Endodermal cell (in vitro differentiated cells): ENCODE measurements at regions not wholly inside any gene's neighbourhood (a gene's known extent, or its start where the extent isn't known, plus 50 kb on each side); places are given as distances from the start of the nearest gene placed in this dataset.
"Not testable (repeated sequence)": the region's sequence is repeated elsewhere in the genome, so short reads cannot be mapped to it uniquely, and the experiment has no call there.

ENCODE experiments used
- DNase-seq: peaks from one replicate; pipeline ENCODE4 v3.0.0-alpha.2; 2017
- H3K27ac ChIP-seq: 2 replicates; pipeline ENCODE4 v1.5.1; 2013; ENCODE audit warnings: mild to moderate bottlenecking, low read depth, low read length, moderate library complexity
- H3K27me3 ChIP-seq: 2 replicates; pipeline ENCODE4 v1.6.1; 2013; ENCODE audit warnings: mild to moderate bottlenecking, low read length, moderate library complexity; ENCODE audit not compliant: insufficient read depth, control insufficient read depth, poor library complexity, severe bottlenecking
- H3K36me3 ChIP-seq: 2 replicates; pipeline ENCODE4 v1.7.0; 2013; ENCODE audit warnings: mild to moderate bottlenecking, low read length, moderate library complexity; ENCODE audit not compliant: control insufficient read depth, insufficient read depth
- H3K4me1 ChIP-seq: one replicate; pipeline ENCODE4 v1.7.0; 2013; ENCODE audit warnings: low read length; ENCODE audit not compliant: control insufficient read depth, insufficient read depth
- H3K4me3 ChIP-seq: 2 replicates; pipeline ENCODE4 v1.5.1; 2013; ENCODE audit warnings: mild to moderate bottlenecking, low read length, moderate library complexity
- H3K9ac ChIP-seq: 2 replicates; pipeline ENCODE4 v1.6.1; 2013; ENCODE audit warnings: mild to moderate bottlenecking, low read length, moderate library complexity; ENCODE audit not compliant: poor library complexity, severe bottlenecking; ENCODE audit errors: extremely low read depth
- H3K9me3 ChIP-seq: 2 replicates; pipeline ENCODE4 v1.6.1; 2013; ENCODE audit warnings: mild to moderate bottlenecking, low read length, moderate library complexity; ENCODE audit not compliant: control insufficient read depth
- H3K27ac Mint-ChIP-seq: 2 replicates; pipeline ENCODE4 v1.8.0; 2020; ENCODE audit warnings: mixed read lengths
- H3K27me3 Mint-ChIP-seq: 2 replicates; pipeline ENCODE4 v1.8.0; 2021; ENCODE audit warnings: mild to moderate bottlenecking, mixed read lengths; ENCODE audit not compliant: insufficient read depth
- H3K36me3 Mint-ChIP-seq: 2 replicates; pipeline ENCODE4 v1.8.0; 2020; ENCODE audit warnings: low read depth, mixed read lengths
- H3K4me1 Mint-ChIP-seq: 2 replicates; pipeline ENCODE4 v1.8.0; 2020; ENCODE audit warnings: mixed read lengths
- H3K4me3 Mint-ChIP-seq: 2 replicates; pipeline ENCODE4 v1.8.0; 2020; ENCODE audit warnings: mild to moderate bottlenecking, moderate library complexity, mixed read lengths
- H3K9me3 Mint-ChIP-seq: 2 replicates; pipeline ENCODE4 v1.8.0; 2020; ENCODE audit warnings: mild to moderate bottlenecking, mixed read lengths
- CTCF ChIP-seq: fragments of 200-600 bp; sonication (generic); conservative IDR thresholded peaks from 2 replicates; pipeline ENCODE4 v1.5.0; 2021; ENCODE audit warnings: antibody characterized with exemption, mild to moderate bottlenecking
- WGBS, 2 experiments: methylation state at CpG; one replicate each; pipeline versions ENCODE4 v1.1.5 to v1.1.7; 2013; ENCODE audit warnings: missing lambda C conversion rate in 2 of 2, mixed read lengths in 1 of 2; ENCODE audit not compliant: insufficient coverage in 1 of 2, insufficient read length in 1 of 2; 5-methylcytosine and 5-hydroxymethylcytosine counted together

GRCh38 chr4:134490863-134491262, 289.3 kb upstream of the PABPC4L start:
- TF ChIP-seq CTCF = no peak
- no peak overlapping the region for H3K4me3 Mint-ChIP-seq

DNA sequence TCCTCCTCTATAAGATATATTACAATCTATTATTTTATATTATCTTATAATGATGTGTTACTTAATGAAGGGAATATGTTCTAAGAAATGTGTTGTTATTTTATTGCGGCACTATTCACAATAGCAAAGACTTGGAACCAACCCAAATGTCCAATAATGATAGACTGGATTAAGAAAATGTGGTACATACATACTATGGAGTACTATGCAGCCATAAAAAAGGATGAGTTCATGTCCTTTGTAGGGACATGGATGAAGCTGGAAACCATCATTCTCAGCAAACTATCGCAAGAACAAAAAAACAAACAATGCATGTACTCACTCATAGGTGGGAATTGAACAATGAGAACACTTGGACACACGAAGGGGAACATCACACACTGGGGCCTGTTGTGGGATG, 281.9 kb upstream of the PABPC4L start:
- not testable (repeated sequence) for H3K27ac ChIP-seq, H3K36me3 ChIP-seq, H3K9ac ChIP-seq, DNase-seq, H3K4me3 ChIP-seq, H3K4me3 Mint-ChIP-seq, H3K27me3 ChIP-seq, H3K27me3 Mint-ChIP-seq, H3K27ac Mint-ChIP-seq, H3K4me1 ChIP-seq
- peaks cover 22% of the 10 kb centered on the region for H3K9me3 ChIP-seq
- H3K36me3 Mint-ChIP-seq = peaks cover 18% of the 10 kb centered on the region
- peaks cover 15% of the 10 kb centered on the region for H3K4me1 Mint-ChIP-seq
- 100% methylated on average over 3 of the region's 3 CpGs; no CpG with 5 or more reads in 1 of the 2 experiments for WGBS, 2 experiments
- peaks cover 22% of the 10 kb centered on the region for H3K9me3 Mint-ChIP-seq

More at GRCh38 chr4:134490863-134491262, 289.3 kb upstream of the PABPC4L start:
- peak; percentile 32 for DNase-seq
- Histone ChIP-seq H3K9ac (no peak overlapping the region), H3K27ac (no peak overlapping the region), H3K4me1 (no peaks in the 10 kb centered on the region), H3K4me3 (no peak overlapping the region), H3K27me3 (no peaks in the 10 kb centered on the region), H3K9me3 (no peaks in the 10 kb centered on the region), H3K36me3 (no peaks in the 10 kb centered on the region)
- Mint-ChIP-seq H3K27ac (no peak overlapping the region), H3K27me3 (no peaks in the 10 kb centered on the region), H3K36me3 (no peaks in the 10 kb centered on the region), H3K9me3 (no peaks in the 10 kb centered on the region), H3K4me1 (peaks cover 6% of the 10 kb centered on the region)
- WGBS, 2 experiments = 100% methylated on average over 1 of the region's 1 CpG; no CpG with 5 or more reads in 1 of the 2 experiments

DNA sequence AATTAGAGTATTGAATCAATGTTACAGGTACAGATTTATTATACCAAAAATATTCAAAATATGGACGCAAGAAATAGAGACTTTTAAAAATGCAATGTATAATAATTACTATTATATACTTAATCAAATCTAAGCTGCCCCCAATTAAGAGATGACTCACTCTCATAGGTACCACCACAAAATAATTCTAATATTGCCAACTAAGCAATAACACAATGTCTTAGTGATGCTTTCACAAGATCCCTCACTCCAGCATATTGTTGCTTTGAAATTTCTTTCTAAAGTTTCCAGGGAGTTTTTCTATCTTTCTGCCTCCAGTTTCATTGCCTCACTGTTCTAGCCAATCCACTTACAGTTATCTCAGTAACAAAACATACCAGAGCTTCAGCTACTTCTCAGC, 270.0 kb upstream of the PABPC4L start:
- no peaks in the 10 kb centered on the region for H3K36me3 Mint-ChIP-seq
- no peaks in the 10 kb centered on the region for H3K9me3 Mint-ChIP-seq
- no peak for TF ChIP-seq CTCF
- no peaks in the 10 kb centered on the region for H3K9me3 ChIP-seq
- no peaks in the 10 kb centered on the region for H3K27me3 Mint-ChIP-seq
- H3K27me3 ChIP-seq = no peaks in the 10 kb centered on the region
- H3K4me1 ChIP-seq = no peaks in the 10 kb centered on the region
- WGBS, 2 experiments = no CpG with 5 or more reads among the region's 1 CpG
- H3K4me1 Mint-ChIP-seq = peaks cover 10% of the 10 kb centered on the region
- H3K36me3 ChIP-seq = no peaks in the 10 kb centered on the region
- no peak overlapping the region for H3K9ac ChIP-seq
- no peak overlapping the region for H3K27ac ChIP-seq
- DNase-seq = no peak
- H3K27ac Mint-ChIP-seq = no peak overlapping the region
- no peak overlapping the region for H3K4me3 ChIP-seq
- no peak overlapping the region for H3K4me3 Mint-ChIP-seq

- Histone ChIP-seq H3K36me3 (no peaks in the 10 kb centered on the region), H3K9ac (no peak overlapping the region), H3K9me3 (no peaks in the 10 kb centered on the region), H3K4me3 (no peak overlapping the region), H3K27me3 (no peaks in the 10 kb centered on the region), H3K27ac (no peak overlapping the region), H3K4me1 (no peaks in the 10 kb centered on the region)
- Mint-ChIP-seq H3K27ac (peak overlapping the region; percentile 80), H3K36me3 (no peaks in the 10 kb centered on the region), H3K4me3 (no peak overlapping the region), H3K27me3 (no peaks in the 10 kb centered on the region), H3K9me3 (no peaks in the 10 kb centered on the region), H3K4me1 (peaks cover 10% of the 10 kb centered on the region)
- peak; percentile 82 for TF ChIP-seq CTCF
- DNase-seq = peak; percentile 73
- WGBS, 2 experiments = 32% methylated on average over 2 of the region's 2 CpGs; no CpG with 5 or more reads in 1 of the 2 experiments
Observed at GRCh38 chr4:134470544-134470943, 269.0 kb upstream of the PABPC4L start.
